Epidermal melanocyte (primary cell): ENCODE measurements at regions not wholly inside any gene's neighbourhood (a gene's known extent, or its start where the extent isn't known, plus 50 kb on each side); places are given as distances from the start of the nearest gene placed in this dataset.
"Not testable (repeated sequence)": the region's sequence is repeated elsewhere in the genome, so short reads cannot be mapped to it uniquely, and the experiment has no call there.

Experiments used
- DNase-seq: peaks from one replicate; pipeline ENCODE4 v3.0.0; 2011; ENCODE audit warnings: low spot score; ENCODE audit not compliant: insufficient read length

- no peak for DNase-seq
Measured at GRCh38 chr2:187867165-187867564, 312.9 kb upstream of the TFPI start.

GRCh38 chr2:187869195-187869594, 315.0 kb upstream of the TFPI start:
- DNase-seq: no peak

- no peak for DNase-seq
Measured at GRCh38 chr2:187871506-187871905, 317.3 kb upstream of the TFPI start.

GRCh38 chr2:187873132-187873531, 318.9 kb upstream of the TFPI start:
- DNase-seq: no peak

GRCh38 chr2:187874786-187875185, 320.6 kb upstream of the TFPI start:
- no peak for DNase-seq

GRCh38 chr2:187875261-187876141, 321.3 kb upstream of the TFPI start:
- no peak for DNase-seq

- no peak for DNase-seq
Measured at GRCh38 chr2:187876554-187876953, 322.3 kb upstream of the TFPI start.

GRCh38 chr2:187877391-187877790, 323.2 kb upstream of the TFPI start:
- DNase-seq: no peak

- DNase-seq: no peak
Measured at GRCh38 chr2:187878112-187878511, 323.9 kb upstream of the TFPI start.

- no peak for DNase-seq
Measured at GRCh38 chr2:187879491-187879890, 325.3 kb upstream of the TFPI start.

- DNase-seq: no peak
Measured at GRCh38 chr2:187884003-187884402, 329.8 kb upstream of the TFPI start.

GRCh38 chr2:187890690-187891089, 336.5 kb upstream of the TFPI start:
- DNase-seq: no peak

- no peak for DNase-seq
Measured at GRCh38 chr2:187900021-187900420, 345.8 kb upstream of the TFPI start.

GRCh38 chr2:187906021-187906420, 351.8 kb upstream of the TFPI start:
- no peak for DNase-seq

- DNase-seq: not testable (repeated sequence)
Measured at GRCh38 chr2:187910922-187911321, 356.7 kb upstream of the TFPI start.

GRCh38 chr2:187912950-187913349, 358.7 kb upstream of the TFPI start:
- DNase-seq: no peak

GRCh38 chr2:187915810-187916209, 361.6 kb upstream of the TFPI start:
- DNase-seq: no peak

GRCh38 chr2:187916799-187917198, 362.6 kb upstream of the TFPI start:
- DNase-seq: no peak

- no peak for DNase-seq
Measured at GRCh38 chr2:187917535-187917934, 363.3 kb upstream of the TFPI start.

GRCh38 chr2:187918996-187919821, 365.0 kb upstream of the TFPI start:
- DNase-seq: no peak

- no peak for DNase-seq
Measured at GRCh38 chr2:187920511-187920910, 366.3 kb upstream of the TFPI start.

GRCh38 chr2:187922846-187923245, 368.6 kb upstream of the TFPI start:
- DNase-seq: no peak
